ENCODE measurements at regions not wholly inside any gene's neighbourhood (a gene's known extent, or its start where the extent isn't known, plus 50 kb on each side); places are given as distances from the start of the nearest gene placed in this dataset.

DNA sequence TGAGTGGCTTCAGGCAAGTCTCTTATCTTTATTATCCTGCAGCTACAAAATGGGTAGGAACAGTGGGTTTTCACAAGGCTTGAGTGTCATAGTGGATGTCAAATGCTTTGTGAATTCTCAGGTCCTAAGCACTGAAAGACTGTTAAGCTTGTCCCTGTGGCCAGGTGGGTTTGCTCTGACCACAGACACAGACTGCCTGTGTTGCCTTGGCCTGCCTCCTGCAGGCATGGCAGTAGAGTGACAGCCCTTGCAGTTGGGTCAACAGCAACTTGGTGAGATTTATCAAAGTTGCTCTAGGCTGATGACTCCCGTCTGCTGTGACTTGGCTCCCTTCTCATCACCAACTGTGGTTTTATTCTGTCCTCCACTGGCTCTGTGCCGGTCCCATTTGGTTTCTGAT lies 520.0 kb upstream of the CCDC196 start:
- Histone ChIP-seq H3K4me3 (ENCODE audit: low read depth, low read length, poor library complexity, severe bottlenecking) (no peak overlapping the region), H3K4me1 (ENCODE audit: insufficient read depth, low read length, poor library complexity, severe bottlenecking) (no peaks in the 10 kb centered on the region), H3K27me3 (replicated peaks; ENCODE audit: insufficient read depth, low read depth, low read length, poor library complexity) (peaks cover 9% of the 10 kb centered on the region), H3K27ac (ENCODE audit: low read depth, low read length, poor library complexity, severe bottlenecking) (no peak overlapping the region), H3K9me3 (ENCODE audit: low read depth, low read length, poor library complexity, severe bottlenecking) (no peaks in the 10 kb centered on the region), H3K36me3 (ENCODE audit: insufficient read depth, low read length, poor library complexity, severe bottlenecking) (no peaks in the 10 kb centered on the region)
- TF ChIP-seq, protein P1, sequence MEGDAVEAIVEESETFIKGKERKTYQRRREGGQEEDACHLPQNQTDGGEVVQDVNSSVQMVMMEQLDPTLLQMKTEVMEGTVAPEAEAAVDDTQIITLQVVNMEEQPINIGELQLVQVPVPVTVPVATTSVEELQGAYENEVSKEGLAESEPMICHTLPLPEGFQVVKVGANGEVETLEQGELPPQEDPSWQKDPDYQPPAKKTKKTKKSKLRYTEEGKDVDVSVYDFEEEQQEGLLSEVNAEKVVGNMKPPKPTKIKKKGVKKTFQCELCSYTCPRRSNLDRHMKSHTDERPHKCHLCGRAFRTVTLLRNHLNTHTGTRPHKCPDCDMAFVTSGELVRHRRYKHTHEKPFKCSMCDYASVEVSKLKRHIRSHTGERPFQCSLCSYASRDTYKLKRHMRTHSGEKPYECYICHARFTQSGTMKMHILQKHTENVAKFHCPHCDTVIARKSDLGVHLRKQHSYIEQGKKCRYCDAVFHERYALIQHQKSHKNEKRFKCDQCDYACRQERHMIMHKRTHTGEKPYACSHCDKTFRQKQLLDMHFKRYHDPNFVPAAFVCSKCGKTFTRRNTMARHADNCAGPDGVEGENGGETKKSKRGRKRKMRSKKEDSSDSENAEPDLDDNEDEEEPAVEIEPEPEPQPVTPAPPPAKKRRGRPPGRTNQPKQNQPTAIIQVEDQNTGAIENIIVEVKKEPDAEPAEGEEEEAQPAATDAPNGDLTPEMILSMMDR (conservative IDR thresholded peaks at IDR 0.05; ENCODE audit: low read depth, low read length): no peak
- no peak for TF ChIP-seq EZH2 (IDR thresholded peaks at IDR 0.05; ENCODE audit: borderline replicate concordance, low read depth, low read length, poor library complexity, severe bottlenecking)
- intact Hi-C loops (cut with micrococcal nuclease; ENCODE audit: unreplicated experiment): no loop called here
- no TSS peak for BruUV-seq (replicated peaks)
- ChIA-PET POLR2A (ENCODE audit: low non-redundant PET) (no interaction called here), CTCF (no interaction called here)
- no peak for DNase-seq (ENCODE audit: low spot score)

DNA sequence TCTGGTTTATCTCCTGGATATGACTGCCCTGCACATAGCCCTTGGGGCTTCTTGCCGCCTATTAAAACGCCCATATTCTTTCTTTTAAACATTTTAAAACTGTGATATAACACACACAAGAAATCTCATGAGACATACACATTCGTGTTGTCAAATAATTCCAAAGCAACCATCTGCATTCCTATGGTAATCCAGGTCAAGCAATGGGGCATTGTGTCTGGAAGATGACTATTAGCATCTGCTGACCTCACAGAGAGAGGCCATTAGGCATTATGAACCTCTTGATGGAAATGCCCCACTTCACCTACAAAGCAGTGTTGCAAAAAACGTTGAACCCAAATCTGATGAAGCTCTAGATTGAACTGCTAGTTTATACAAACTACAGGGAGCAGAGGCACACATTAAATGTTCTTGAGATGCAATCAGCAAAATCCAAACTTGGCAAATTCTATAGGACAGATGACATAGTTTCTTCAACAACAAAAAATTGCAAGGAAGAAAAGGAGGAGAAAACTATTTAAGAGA lies 513.8 kb upstream of the CCDC196 start:
- DNase-seq (ENCODE audit: low spot score): no peak

DNA sequence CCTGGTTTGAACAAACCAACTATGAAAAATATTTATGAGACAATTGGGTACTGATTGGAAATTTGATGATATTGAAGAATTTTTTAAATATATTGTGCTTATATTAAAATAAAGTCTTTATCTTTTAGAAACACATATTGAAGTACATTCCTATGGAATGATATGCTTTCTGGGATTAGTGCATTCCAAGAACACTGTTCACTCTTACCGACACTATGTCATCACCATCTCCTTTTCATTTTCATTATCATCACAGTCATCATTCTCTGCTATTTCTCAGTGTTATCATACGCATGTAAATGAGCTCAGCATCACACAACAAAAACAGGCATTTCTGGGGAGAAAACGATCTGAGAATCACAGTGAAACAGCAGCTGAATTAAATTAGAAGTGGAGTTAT lies 513.3 kb upstream of the CCDC196 start:
- no peak overlapping the region for H3K4me3 ChIP-seq (ENCODE audit: low read depth, low read length, poor library complexity, severe bottlenecking)
- no peak overlapping the region for H3K27ac ChIP-seq (ENCODE audit: low read depth, low read length, poor library complexity, severe bottlenecking)
- POLR2A ChIA-PET (ENCODE audit: low non-redundant PET): no interaction called here
- H3K36me3 ChIP-seq (ENCODE audit: insufficient read depth, low read length, poor library complexity, severe bottlenecking): no peaks in the 10 kb centered on the region
- H3K4me1 ChIP-seq (ENCODE audit: insufficient read depth, low read length, poor library complexity, severe bottlenecking): peaks cover 32% of the 10 kb centered on the region
- DNase-seq (ENCODE audit: low spot score): no peak
- H3K9me3 ChIP-seq (ENCODE audit: low read depth, low read length, poor library complexity, severe bottlenecking): no peaks in the 10 kb centered on the region
- TF ChIP-seq, protein P1 (conservative IDR thresholded peaks at IDR 0.05; ENCODE audit: low read depth, low read length): no peak
- no peak for TF ChIP-seq EZH2 (IDR thresholded peaks at IDR 0.05; ENCODE audit: borderline replicate concordance, low read depth, low read length, poor library complexity, severe bottlenecking)
- BruUV-seq (replicated peaks): no TSS peak
- CTCF ChIA-PET: no interaction called here
- intact Hi-C loops (cut with micrococcal nuclease; ENCODE audit: unreplicated experiment): no loop called here
- no peaks in the 10 kb centered on the region for H3K27me3 ChIP-seq (replicated peaks; ENCODE audit: insufficient read depth, low read depth, low read length, poor library complexity)

More for the DNA sequence above, 513.8 kb upstream of the CCDC196 start:
- BruUV-seq (replicated peaks): no TSS peak
- ChIA-PET CTCF (no interaction called here), POLR2A (ENCODE audit: low non-redundant PET) (no interaction called here)
- no peaks in the 10 kb centered on the region for H3K9me3 ChIP-seq (ENCODE audit: low read depth, low read length, poor library complexity, severe bottlenecking)
- TF ChIP-seq, protein P1 (conservative IDR thresholded peaks at IDR 0.05; ENCODE audit: low read depth, low read length): no peak
- TF ChIP-seq EZH2 (IDR thresholded peaks at IDR 0.05; ENCODE audit: borderline replicate concordance, low read depth, low read length, poor library complexity, severe bottlenecking): no peak
- no peaks in the 10 kb centered on the region for H3K27me3 ChIP-seq (replicated peaks; ENCODE audit: insufficient read depth, low read depth, low read length, poor library complexity)
- no peaks in the 10 kb centered on the region for H3K36me3 ChIP-seq (ENCODE audit: insufficient read depth, low read length, poor library complexity, severe bottlenecking)
- intact Hi-C loops (cut with micrococcal nuclease; ENCODE audit: unreplicated experiment): no loop called here
- H3K27ac ChIP-seq (ENCODE audit: low read depth, low read length, poor library complexity, severe bottlenecking): no peak overlapping the region
- no peak overlapping the region for H3K4me3 ChIP-seq (ENCODE audit: low read depth, low read length, poor library complexity, severe bottlenecking)
- H3K4me1 ChIP-seq (ENCODE audit: insufficient read depth, low read length, poor library complexity, severe bottlenecking): peaks cover 28% of the 10 kb centered on the region
